GM12878 (cell line): ENCODE measurements at regions not wholly inside any gene's neighbourhood (a gene's known extent, or its start where the extent isn't known, plus 50 kb on each side); places are given as distances from the start of the nearest gene placed in this dataset.

Experiments
- ATAC-seq: fragments of 200-7000 bp; cut with Tn5 transposase; 3 replicates; pipeline ENCODE4 v1.9.1; 2020; ENCODE audit warnings: mild to moderate bottlenecking, moderate library complexity
- BruUV-seq: library from RNA; stranded (reverse); fragments of 400-500 nt; replicated peaks from 2 replicates; lab custom pipeline; 2021; lab: Mats Ljungman, UMichigan
- CTCF ChIA-PET: fragments of 300-600 bp; sonication (Branson Sonifier 250); formaldehyde crosslinking; extraction: SDS; loops from one replicate; lab custom pipeline; 2021; ENCODE audit warnings: inconsistent platforms; lab: Yijun Ruan, JAX
- POLR2A ChIA-PET: fragments of 350-600 bp; formaldehyde crosslinking; extraction: SDS; loops from one replicate; lab custom pipeline; 2021; ENCODE audit warnings: inconsistent platforms; lab: Charles Lee
- RAD21 ChIA-PET: fragments of 300-600 bp; sonication (Branson Sonifier 250); formaldehyde crosslinking; loops from one replicate; lab custom pipeline; 2023; ENCODE audit warnings: antibody characterized with exemption; ENCODE audit not compliant: unreplicated experiment; lab: Charles Lee
- SMC1A ChIA-PET: fragments of 300-600 bp; sonication (Branson Sonifier 250); formaldehyde crosslinking; loops from one replicate; lab custom pipeline; 2023; ENCODE audit not compliant: unreplicated experiment, uncharacterized antibody; lab: Charles Lee
- DNase-seq: peaks from one replicate; pipeline ENCODE4 v3.0.0-alpha.2; 2011; ENCODE audit warnings: low read depth, low spot score
- FAIRE-seq: peaks from 3 replicates; lab custom pipeline; 2011; peaks lifted over from hg19 to GRCh38; lab: Jason Lieb, UNC
- H2AFZ ChIP-seq: 2 replicates; pipeline ENCODE4 v1.6.0; 2011; ENCODE audit warnings: low read depth, low read length, control low read depth; ENCODE audit not compliant: control insufficient read depth
- H3K27ac ChIP-seq: 2 replicates; pipeline ENCODE4 v1.5.1; 2011; ENCODE audit warnings: control low read depth; ENCODE audit not compliant: control insufficient read depth, insufficient read depth
- H3K27me3 ChIP-seq, 2 experiments: replicated peaks in 1 of 2; 2 replicates each; pipeline versions ENCODE4 v1.6.0 to v1.6.1; 2011; ENCODE audit warnings: low read length in 1 of 2; ENCODE audit not compliant: control insufficient read depth in 2 of 2, insufficient read depth in 2 of 2
- H3K36me3 ChIP-seq, 2 experiments: 2 replicates each; pipeline ENCODE4 v1.5.1; 2011; ENCODE audit warnings: low read length in 1 of 2; ENCODE audit not compliant: control insufficient read depth in 2 of 2, insufficient read depth in 2 of 2
- H3K4me1 ChIP-seq: 2 replicates; pipeline ENCODE4 v1.6.1; 2011; ENCODE audit warnings: mild to moderate bottlenecking, low read length, moderate library complexity, mixed read lengths; ENCODE audit not compliant: control insufficient read depth, insufficient read depth
- H3K4me2 ChIP-seq: 2 replicates; pipeline ENCODE4 v1.6.0; 2011; ENCODE audit warnings: control low read depth; ENCODE audit not compliant: control insufficient read depth, insufficient read depth
- H3K4me3 ChIP-seq: fragments of 200-600 bp; sonication (generic); 2 replicates; pipeline ENCODE4 v1.5.1; 2016
- H3K79me2 ChIP-seq: 2 replicates; pipeline ENCODE4 v1.6.0; 2011; ENCODE audit warnings: low read length; ENCODE audit not compliant: control insufficient read depth, insufficient read depth
- H3K9ac ChIP-seq: 2 replicates; pipeline ENCODE4 v1.8.0; 2011; ENCODE audit warnings: low read length, control low read depth, mixed read lengths; ENCODE audit not compliant: control insufficient read depth, insufficient read depth
- H3K9me3 ChIP-seq: replicated peaks from 3 replicates; pipeline ENCODE4 v1.5.1; 2011; ENCODE audit warnings: mild to moderate bottlenecking, low read length; ENCODE audit not compliant: control insufficient read depth, insufficient read depth
- H4K20me1 ChIP-seq: 2 replicates; pipeline ENCODE4 v1.6.0; 2011; ENCODE audit not compliant: control insufficient read depth, insufficient read depth
- CUX1 ChIP-seq: IDR thresholded peaks from 2 replicates; pipeline ENCODE4 v1.6.1; 2012; ENCODE audit warnings: improper control_type of control experiment, low read depth, low read length; ENCODE audit not compliant: insufficient replicate concordance
- EED ChIP-seq: sonication (generic); IDR thresholded peaks from 2 replicates; pipeline ENCODE4 v1.6.1; 2016; ENCODE audit warnings: antibody characterized with exemption, low read depth
- FOS ChIP-seq: IDR thresholded peaks from 3 replicates; pipeline ENCODE4 v1.6.1; 2011; ENCODE audit warnings: borderline replicate concordance; ENCODE audit not compliant: insufficient read length; ENCODE audit errors: extremely low read depth
- IRF4 ChIP-seq: IDR thresholded peaks from 2 replicates; pipeline ENCODE4 v1.6.1; 2011; ENCODE audit warnings: low read depth, low read length
- LARP7 ChIP-seq: fragments of 450-650 bp; IDR thresholded peaks from 2 replicates; pipeline ENCODE4 v1.6.1; 2017; ENCODE audit warnings: mild to moderate bottlenecking
- NFXL1 ChIP-seq: fragments of 450-650 bp; IDR thresholded peaks from 2 replicates; pipeline ENCODE4 v1.6.1; 2017; ENCODE audit warnings: antibody characterized with exemption, mild to moderate bottlenecking, borderline replicate concordance
- NR2C2 ChIP-seq: IDR thresholded peaks from 2 replicates; pipeline ENCODE4 v1.6.1; 2011; ENCODE audit warnings: borderline replicate concordance, low read depth; ENCODE audit not compliant: control insufficient read depth, insufficient read length
- POU2F2 ChIP-seq: IDR thresholded peaks from 3 replicates; pipeline ENCODE4 v1.6.1; 2011; ENCODE audit warnings: low read depth, mild to moderate bottlenecking, low read length, borderline replicate concordance
- RCOR1 ChIP-seq: conservative IDR thresholded peaks from 2 replicates; pipeline ENCODE4 v1.6.1; 2012; ENCODE audit warnings: low read depth, low read length, improper control_type of control experiment
- SIN3A ChIP-seq: IDR thresholded peaks from 2 replicates; pipeline ENCODE4 v1.6.1; 2012; ENCODE audit warnings: low read depth, low read length, improper control_type of control experiment
- ZNF217 ChIP-seq: fragments of 450-650 bp; IDR thresholded peaks from 2 replicates; pipeline ENCODE4 v1.6.1; 2017; ENCODE audit warnings: antibody characterized with exemption, mild to moderate bottlenecking
- WGBS: methylation state at CpG from one replicate; pipeline ENCODE4 v1.1.6; 2016; ENCODE audit warnings: low lambda C conversion rate; ENCODE audit not compliant: insufficient replicate concordance, insufficient coverage; ENCODE audit errors: missing lambda C conversion rate; 5-methylcytosine and 5-hydroxymethylcytosine counted together
- in situ Hi-C: fragments of 300-500 bp; cut with MboI; formaldehyde crosslinking; loops from 9 replicates; pipeline ENCODE4 v1.14.3; 2018; ENCODE audit warnings: mixed read lengths
- intact Hi-C: fragments of 100-400 bp; cut with micrococcal nuclease; formaldehyde crosslinking; loops from one replicate; pipeline ENCODE4 v1.14.2; 2022; ENCODE audit not compliant: unreplicated experiment
- TF ChIP-seq, protein P1 (sequence below): fragments of 150-350 bp; IDR thresholded peaks from 2 replicates; pipeline ENCODE4 v1.6.1; 2014; ENCODE audit warnings: mild to moderate bottlenecking, low read depth, low read length

- TF ChIP-seq CUX1 (no peak), FOS (no peak), POU2F2 (no peak)
Measured at GRCh38 chr6:119962505-119962904, 612.9 kb upstream of the MAN1A1 start (continued).

DNA sequence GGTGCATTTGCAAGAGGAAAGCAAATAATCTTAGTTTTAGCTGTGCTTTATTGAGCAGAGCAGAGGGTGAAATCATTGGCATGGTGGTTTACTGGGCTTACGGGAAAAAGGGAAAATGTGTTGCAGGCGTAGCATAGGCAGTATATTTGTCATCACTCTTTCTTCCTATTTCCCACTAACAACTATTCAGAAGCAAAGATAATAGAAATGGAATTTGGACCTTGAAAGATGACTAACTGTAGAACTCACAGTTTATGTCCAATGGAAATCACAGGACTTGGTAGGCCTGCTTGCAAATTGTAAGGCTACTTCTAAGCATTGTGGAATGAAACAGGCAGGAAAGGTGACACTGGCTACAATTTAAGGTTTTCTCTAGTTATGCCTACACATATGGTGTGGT, 611.9 kb upstream of the MAN1A1 start:
- ATAC-seq (no peak), FAIRE-seq (no peak), DNase-seq (no peak)
- H3K4me3 ChIP-seq: no peak overlapping the region
- H3K79me2 ChIP-seq: no peaks in the 10 kb centered on the region
- ChIA-PET RAD21 (no interaction called here), POLR2A (no interaction called here), CTCF (no interaction called here), SMC1A (no interaction called here)
- no peak overlapping the region for H3K9ac ChIP-seq
- no TSS peak for BruUV-seq
- H3K9me3 ChIP-seq: no peaks in the 10 kb centered on the region
- no peak overlapping the region for H3K4me2 ChIP-seq
- no peaks in the 10 kb centered on the region for H4K20me1 ChIP-seq
- in situ Hi-C loops (no loop called here), intact Hi-C loops (no loop called here)
- H3K27me3 ChIP-seq: no peaks in the 10 kb centered on the region
- no peaks in the 10 kb centered on the region for H3K4me1 ChIP-seq
- no peaks in the 10 kb centered on the region for H3K36me3 ChIP-seq
- no peak overlapping the region for H2AFZ ChIP-seq
- no peak overlapping the region for H3K27ac ChIP-seq
- 53% methylated on average over 2 of the region's 2 CpGs for WGBS
- TF ChIP-seq, protein P1, sequence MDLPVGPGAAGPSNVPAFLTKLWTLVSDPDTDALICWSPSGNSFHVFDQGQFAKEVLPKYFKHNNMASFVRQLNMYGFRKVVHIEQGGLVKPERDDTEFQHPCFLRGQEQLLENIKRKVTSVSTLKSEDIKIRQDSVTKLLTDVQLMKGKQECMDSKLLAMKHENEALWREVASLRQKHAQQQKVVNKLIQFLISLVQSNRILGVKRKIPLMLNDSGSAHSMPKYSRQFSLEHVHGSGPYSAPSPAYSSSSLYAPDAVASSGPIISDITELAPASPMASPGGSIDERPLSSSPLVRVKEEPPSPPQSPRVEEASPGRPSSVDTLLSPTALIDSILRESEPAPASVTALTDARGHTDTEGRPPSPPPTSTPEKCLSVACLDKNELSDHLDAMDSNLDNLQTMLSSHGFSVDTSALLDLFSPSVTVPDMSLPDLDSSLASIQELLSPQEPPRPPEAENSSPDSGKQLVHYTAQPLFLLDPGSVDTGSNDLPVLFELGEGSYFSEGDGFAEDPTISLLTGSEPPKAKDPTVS: no peak
- TF ChIP-seq LARP7: no peak
- TF ChIP-seq NR2C2: no peak
- TF ChIP-seq SIN3A: no peak
- TF ChIP-seq CUX1: no peak
- no peak for TF ChIP-seq NFXL1
- no peak for TF ChIP-seq RCOR1
- no peak for TF ChIP-seq IRF4
- TF ChIP-seq POU2F2: no peak
- no peak for TF ChIP-seq EED
- TF ChIP-seq ZNF217: no peak
